Type B pancreatic cell (in vitro differentiated cells): ENCODE measurements at regions not wholly inside any gene's neighbourhood (a gene's known extent, or its start where the extent isn't known, plus 50 kb on each side); places are given as distances from the start of the nearest gene placed in this dataset.

Source experiments
- DNase-seq: peaks from one replicate; pipeline ENCODE4 v3.0.0; 2021; ENCODE audit warnings: mixed read lengths; ENCODE audit not compliant: unreplicated experiment; ENCODE audit errors: extremely low spot score
- H3K27ac Mint-ChIP-seq: 2 replicates; pipeline ENCODE4 v1.8.0; 2021; ENCODE audit warnings: mild to moderate bottlenecking, mixed read lengths
- H3K27me3 Mint-ChIP-seq: 2 replicates; pipeline ENCODE4 v1.8.0; 2021; ENCODE audit warnings: mixed read lengths
- H3K36me3 Mint-ChIP-seq: 2 replicates; pipeline ENCODE4 v1.8.0; 2021; ENCODE audit warnings: mixed read lengths
- H3K4me1 Mint-ChIP-seq: one replicate; pipeline ENCODE4 v1.8.0; 2021; ENCODE audit warnings: mixed read lengths; ENCODE audit not compliant: unreplicated experiment
- H3K4me3 Mint-ChIP-seq: 2 replicates; pipeline ENCODE4 v1.8.0; 2021; ENCODE audit warnings: mild to moderate bottlenecking, mixed read lengths
- H3K9me3 Mint-ChIP-seq: 2 replicates; pipeline ENCODE4 v1.8.0; 2021; ENCODE audit warnings: mixed read lengths
- CTCF ChIP-seq: fragments of 200-600 bp; sonication (generic); conservative IDR thresholded peaks from 2 replicates; pipeline ENCODE4 v1.5.0; 2021; ENCODE audit warnings: antibody characterized with exemption, mild to moderate bottlenecking

GRCh38 chr2:163802284-163802683 lies 66.5 kb upstream of the FIGN start:
- Mint-ChIP-seq H3K4me1 (peaks cover 31% of the 10 kb centered on the region), H3K27me3 (no peaks in the 10 kb centered on the region), H3K9me3 (no peaks in the 10 kb centered on the region), H3K27ac (no peak overlapping the region), H3K4me3 (no peak overlapping the region), H3K36me3 (no peaks in the 10 kb centered on the region)
- no peak for DNase-seq
- TF ChIP-seq CTCF, result no peak

DNA sequence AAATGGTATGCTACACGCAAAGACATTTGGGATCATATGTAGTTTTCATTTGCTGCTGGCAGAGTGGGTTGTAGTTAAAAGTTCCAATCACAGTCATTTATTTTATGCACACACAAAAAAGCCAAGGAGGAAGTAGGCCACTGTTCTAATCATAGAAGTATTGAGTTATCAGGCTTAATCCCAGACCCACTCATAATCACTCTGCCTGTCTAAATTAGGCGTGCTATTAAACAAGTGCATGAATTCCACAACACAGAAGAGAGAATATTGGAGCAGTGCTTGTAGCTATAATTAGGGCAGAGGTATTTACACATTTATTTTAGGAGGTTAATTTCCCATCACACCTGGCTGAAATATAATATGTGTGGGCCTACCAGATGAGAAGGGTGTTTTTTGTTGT lies 65.7 kb upstream of the FIGN start:
- Mint-ChIP-seq H3K27me3 (no peaks in the 10 kb centered on the region), H3K36me3 (no peaks in the 10 kb centered on the region), H3K4me3 (peak overlapping the region; percentile 21), H3K9me3 (no peaks in the 10 kb centered on the region), H3K27ac (peak overlapping the region; percentile 35), H3K4me1 (peaks cover 31% of the 10 kb centered on the region)
- DNase-seq, result no peak
- no peak for TF ChIP-seq CTCF

- peaks cover 31% of the 10 kb centered on the region for H3K4me1 Mint-ChIP-seq
- no peaks in the 10 kb centered on the region for H3K27me3 Mint-ChIP-seq
- H3K9me3 Mint-ChIP-seq, result no peaks in the 10 kb centered on the region
- peak overlapping the region; percentile 39 for H3K27ac Mint-ChIP-seq
- no peak for DNase-seq
- peak overlapping the region; percentile 21 for H3K4me3 Mint-ChIP-seq
- no peak for TF ChIP-seq CTCF
- no peaks in the 10 kb centered on the region for H3K36me3 Mint-ChIP-seq
These were observed 65.2 kb upstream of the FIGN start for GRCh38 chr2:163800951-163801381.

- Mint-ChIP-seq H3K36me3 (no peaks in the 10 kb centered on the region), H3K9me3 (no peaks in the 10 kb centered on the region), H3K4me1 (peaks cover 31% of the 10 kb centered on the region), H3K27me3 (no peaks in the 10 kb centered on the region), H3K27ac (no peak overlapping the region), H3K4me3 (no peak overlapping the region)
- no peak for TF ChIP-seq CTCF
- DNase-seq, result no peak
These were observed 64.0 kb upstream of the FIGN start for GRCh38 chr2:163799807-163800206.

DNA sequence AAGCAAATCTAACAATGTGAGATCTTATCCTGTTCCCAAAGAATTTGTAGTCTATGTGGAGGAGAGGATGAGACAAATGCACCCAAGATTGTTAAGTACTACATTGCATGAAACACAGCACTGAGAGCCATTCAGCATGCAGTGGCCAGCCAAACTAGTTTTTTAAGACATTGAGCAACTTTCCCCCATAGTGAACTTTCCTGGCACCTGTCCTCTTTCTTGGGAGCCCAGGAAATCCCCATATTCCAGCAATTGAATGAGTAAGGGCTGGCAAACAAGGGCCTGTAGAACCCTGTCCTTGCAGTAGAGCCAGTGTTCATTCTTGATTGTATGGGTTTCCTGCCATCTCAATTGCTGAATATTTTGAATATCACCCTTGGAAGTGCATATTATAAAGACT lies 58.8 kb upstream of the FIGN start:
- Mint-ChIP-seq H3K27ac (no peak overlapping the region), H3K4me3 (no peak overlapping the region), H3K4me1 (peaks cover 1% of the 10 kb centered on the region), H3K36me3 (no peaks in the 10 kb centered on the region), H3K27me3 (no peaks in the 10 kb centered on the region), H3K9me3 (no peaks in the 10 kb centered on the region)
- TF ChIP-seq CTCF, result no peak
- no peak for DNase-seq
